Stimulated activated effector memory CD8-positive, alpha-beta T cell treated with anti-CD3 and anti-CD28 coated beads, Interleukin-12 subunit alpha, Interleukin-12 subunit beta, amount 100 ng/mL, for 72 hours (primary cell): ENCODE measurements at regions not wholly inside any gene's neighbourhood (a gene's known extent, or its start where the extent isn't known, plus 50 kb on each side); places are given as distances from the start of the nearest gene placed in this dataset.
"Not testable (repeated sequence)": the region's sequence is repeated elsewhere in the genome, so short reads cannot be mapped to it uniquely, and the experiment has no call there.

Source experiments
- ATAC-seq: fragments of 150-1000 bp; cut with Tn5 transposase; 2 replicates; pipeline ENCODE4 v1.10.0; 2021
- DNase-seq, 2 donors: peaks; one replicate each; pipeline ENCODE4 v3.0.0; 2021 to 2022; ENCODE audit warnings: low spot score in 2 of 2
- H3K27ac Mint-ChIP-seq: one replicate; pipeline ENCODE4 v1.8.0; 2022; ENCODE audit warnings: mild to moderate bottlenecking, mixed read lengths
- H3K36me3 Mint-ChIP-seq: one replicate; pipeline ENCODE4 v1.8.0; 2022; ENCODE audit warnings: mild to moderate bottlenecking, mixed read lengths
- H3K4me1 Mint-ChIP-seq: one replicate; pipeline ENCODE4 v1.8.0; 2022; ENCODE audit warnings: mixed read lengths
- H3K4me3 Mint-ChIP-seq: one replicate; pipeline ENCODE4 v1.8.0; 2022; ENCODE audit warnings: mild to moderate bottlenecking, mixed read lengths
- H3K9me3 Mint-ChIP-seq: one replicate; pipeline ENCODE4 v1.8.0; 2022; ENCODE audit warnings: mixed read lengths

DNA sequence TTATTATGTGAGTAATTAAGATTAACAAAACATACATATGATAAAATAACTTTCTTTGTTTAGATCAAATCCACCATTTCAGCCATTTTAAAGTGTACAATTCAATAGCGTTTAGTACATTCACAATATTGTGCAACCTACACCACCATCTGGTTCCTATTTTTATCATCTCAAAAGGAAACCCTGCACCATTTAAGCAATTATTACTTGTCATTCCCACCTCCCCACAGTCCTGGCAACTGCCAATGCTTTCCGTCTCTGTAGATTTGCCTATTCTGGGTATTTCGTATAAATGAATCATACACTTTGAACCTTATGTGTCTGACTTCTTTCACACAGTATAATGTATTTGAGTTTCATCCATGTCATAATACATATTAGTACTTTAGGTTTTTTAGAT is 162.5 kb upstream of the CNTNAP4 start:
- DNase-seq (no peak), ATAC-seq (no peak)
- no peak overlapping the region for H3K27ac Mint-ChIP-seq
- no peaks in the 10 kb centered on the region for H3K4me1 Mint-ChIP-seq
- no peak overlapping the region for H3K4me3 Mint-ChIP-seq
- no peaks in the 10 kb centered on the region for H3K36me3 Mint-ChIP-seq
- H3K9me3 Mint-ChIP-seq, result peaks cover 16% of the 10 kb centered on the region

GRCh38 chr16:76118344-76118743 is 158.9 kb upstream of the CNTNAP4 start:
- Mint-ChIP-seq H3K9me3 (peaks cover 17% of the 10 kb centered on the region), H3K4me3 (no peak overlapping the region), H3K36me3 (no peaks in the 10 kb centered on the region), H3K4me1 (no peaks in the 10 kb centered on the region), H3K27ac (no peak overlapping the region)
- no peak for DNase-seq
- ATAC-seq, result no peak

- DNase-seq (no peak), ATAC-seq (no peak)
- Mint-ChIP-seq H3K36me3 (no peaks in the 10 kb centered on the region), H3K9me3 (peaks cover 13% of the 10 kb centered on the region), H3K4me1 (no peaks in the 10 kb centered on the region), H3K27ac (no peak overlapping the region), H3K4me3 (no peak overlapping the region)
Measured at GRCh38 chr16:76121636-76122035, 155.6 kb upstream of the CNTNAP4 start.

- Mint-ChIP-seq H3K36me3 (no peaks in the 10 kb centered on the region), H3K4me1 (no peaks in the 10 kb centered on the region), H3K27ac (no peak overlapping the region), H3K9me3 (peaks cover 9% of the 10 kb centered on the region), H3K4me3 (no peak overlapping the region)
- ATAC-seq (no peak), DNase-seq (no peak)
Measured at GRCh38 chr16:76123966-76124365, 153.2 kb upstream of the CNTNAP4 start.

DNA sequence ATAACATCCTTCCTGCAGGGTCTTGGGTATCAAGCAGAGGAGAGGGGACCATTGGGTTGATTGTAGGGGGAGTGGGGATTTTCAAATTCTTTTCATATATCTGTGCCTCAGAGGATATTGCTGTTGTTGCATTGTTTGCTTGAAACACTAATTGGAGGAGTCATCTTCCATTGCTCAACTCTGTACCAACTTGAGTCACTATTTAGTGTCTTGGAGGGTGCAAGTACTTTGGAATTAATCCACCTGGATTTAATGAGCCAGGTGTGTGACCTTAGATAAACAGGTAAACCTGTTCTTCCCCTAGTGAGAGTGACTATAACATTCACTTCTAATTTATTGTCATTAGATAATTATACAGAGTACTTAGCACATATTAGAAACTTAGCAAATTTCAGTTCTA is 151.3 kb upstream of the CNTNAP4 start:
- peaks cover 6% of the 10 kb centered on the region for H3K9me3 Mint-ChIP-seq
- no peaks in the 10 kb centered on the region for H3K36me3 Mint-ChIP-seq
- DNase-seq, result no peak

GRCh38 chr16:76138056-76138455 is 139.1 kb upstream of the CNTNAP4 start:
- not testable (repeated sequence) for H3K4me1 Mint-ChIP-seq, H3K36me3 Mint-ChIP-seq, H3K27ac Mint-ChIP-seq, H3K9me3 Mint-ChIP-seq, H3K4me3 Mint-ChIP-seq, DNase-seq, ATAC-seq

More for the DNA sequence above, 151.3 kb upstream of the CNTNAP4 start:
- H3K4me3 Mint-ChIP-seq, result no peak overlapping the region
- H3K27ac Mint-ChIP-seq, result no peak overlapping the region
- H3K4me1 Mint-ChIP-seq, result no peaks in the 10 kb centered on the region
- no peak for ATAC-seq

GRCh38 chr16:76157629-76158028 is 119.6 kb upstream of the CNTNAP4 start:
- no peaks in the 10 kb centered on the region for H3K36me3 Mint-ChIP-seq
- ATAC-seq (no peak), DNase-seq (no peak)
- H3K4me1 Mint-ChIP-seq, result no peaks in the 10 kb centered on the region
- peaks cover 2% of the 10 kb centered on the region for H3K9me3 Mint-ChIP-seq
- no peak overlapping the region for H3K4me3 Mint-ChIP-seq
- H3K27ac Mint-ChIP-seq, result no peak overlapping the region

GRCh38 chr16:76162046-76162445 is 115.2 kb upstream of the CNTNAP4 start:
- Mint-ChIP-seq H3K4me1 (no peaks in the 10 kb centered on the region), H3K9me3 (peaks cover 3% of the 10 kb centered on the region), H3K36me3 (no peaks in the 10 kb centered on the region), H3K4me3 (no peak overlapping the region), H3K27ac (no peak overlapping the region)
- DNase-seq, result no peak
- no peak for ATAC-seq

- Mint-ChIP-seq H3K36me3 (no peaks in the 10 kb centered on the region), H3K27ac (no peak overlapping the region), H3K4me1 (no peaks in the 10 kb centered on the region), H3K9me3 (peaks cover 6% of the 10 kb centered on the region), H3K4me3 (no peak overlapping the region)
- no peak for DNase-seq
- no peak for ATAC-seq
Measured at GRCh38 chr16:76164970-76165558, 112.1 kb upstream of the CNTNAP4 start.

DNA sequence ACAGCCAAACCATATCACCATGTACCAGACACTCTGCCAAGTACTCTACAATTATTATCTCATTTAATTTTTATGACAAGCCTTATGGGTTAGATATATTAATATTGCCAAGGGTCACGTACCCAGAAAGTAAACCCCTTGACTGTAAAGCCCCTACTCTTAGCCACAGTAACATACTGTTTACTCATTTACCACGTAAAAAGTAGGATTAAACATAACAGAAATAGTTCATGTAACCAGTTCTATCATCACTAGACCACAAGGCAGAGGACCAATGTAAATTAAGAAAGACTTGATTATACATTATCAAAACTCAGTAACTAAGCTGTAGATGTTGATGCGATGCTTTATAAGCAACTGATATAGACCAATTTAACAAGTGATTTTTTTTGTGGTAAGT is 101.5 kb upstream of the CNTNAP4 start:
- no peaks in the 10 kb centered on the region for H3K36me3 Mint-ChIP-seq
- H3K9me3 Mint-ChIP-seq, result peaks cover 22% of the 10 kb centered on the region
- H3K4me3 Mint-ChIP-seq, result no peak overlapping the region
- ATAC-seq, result no peak
- DNase-seq, result no peak
- H3K4me1 Mint-ChIP-seq, result no peaks in the 10 kb centered on the region
- no peak overlapping the region for H3K27ac Mint-ChIP-seq

DNA sequence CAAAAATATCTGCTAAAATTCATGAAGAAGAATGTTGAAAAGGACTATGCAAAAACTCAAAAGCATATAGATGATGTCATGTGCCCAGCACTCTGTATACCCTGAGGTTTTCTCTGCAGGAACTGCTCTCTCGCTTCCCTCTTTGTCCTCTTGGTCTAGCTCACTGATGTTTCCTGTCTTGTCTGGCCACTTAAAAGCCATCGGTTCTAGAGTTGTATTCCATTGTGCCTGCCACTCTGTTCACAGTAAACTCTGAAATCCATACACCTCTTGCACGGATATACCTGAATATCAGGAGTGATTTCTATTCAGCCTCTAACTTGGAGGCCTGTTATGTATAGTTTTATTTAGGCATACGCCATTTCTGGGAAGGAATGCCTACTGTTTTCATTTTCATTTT is 101.0 kb upstream of the CNTNAP4 start:
- H3K4me3 Mint-ChIP-seq, result no peak overlapping the region
- no peaks in the 10 kb centered on the region for H3K4me1 Mint-ChIP-seq
- ATAC-seq (no peak), DNase-seq (no peak)
- H3K27ac Mint-ChIP-seq, result no peak overlapping the region
- peaks cover 20% of the 10 kb centered on the region for H3K9me3 Mint-ChIP-seq
- no peaks in the 10 kb centered on the region for H3K36me3 Mint-ChIP-seq

DNA sequence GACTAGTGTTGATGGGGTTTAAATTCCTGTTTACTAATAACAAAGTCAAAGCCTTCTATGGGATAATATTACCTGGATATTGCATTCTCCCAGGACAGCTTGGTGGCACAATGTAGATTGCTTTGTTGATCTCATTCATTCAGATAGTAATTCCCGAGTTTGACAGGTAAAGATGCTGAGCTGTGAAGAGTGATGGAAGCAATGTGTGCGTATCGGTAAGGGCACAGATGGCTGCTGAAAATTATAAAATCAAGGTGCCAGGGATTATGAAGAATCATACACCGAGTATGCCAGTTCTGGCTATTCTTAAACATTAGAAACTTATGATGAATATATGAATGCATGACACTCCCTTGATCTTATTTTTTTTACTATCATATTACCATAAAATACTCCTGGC is 100.6 kb upstream of the CNTNAP4 start:
- H3K27ac Mint-ChIP-seq, result no peak overlapping the region
- H3K9me3 Mint-ChIP-seq, result peaks cover 20% of the 10 kb centered on the region
- H3K36me3 Mint-ChIP-seq, result no peaks in the 10 kb centered on the region
- DNase-seq, result no peak
- ATAC-seq, result no peak
- no peaks in the 10 kb centered on the region for H3K4me1 Mint-ChIP-seq
- H3K4me3 Mint-ChIP-seq, result no peak overlapping the region

DNA sequence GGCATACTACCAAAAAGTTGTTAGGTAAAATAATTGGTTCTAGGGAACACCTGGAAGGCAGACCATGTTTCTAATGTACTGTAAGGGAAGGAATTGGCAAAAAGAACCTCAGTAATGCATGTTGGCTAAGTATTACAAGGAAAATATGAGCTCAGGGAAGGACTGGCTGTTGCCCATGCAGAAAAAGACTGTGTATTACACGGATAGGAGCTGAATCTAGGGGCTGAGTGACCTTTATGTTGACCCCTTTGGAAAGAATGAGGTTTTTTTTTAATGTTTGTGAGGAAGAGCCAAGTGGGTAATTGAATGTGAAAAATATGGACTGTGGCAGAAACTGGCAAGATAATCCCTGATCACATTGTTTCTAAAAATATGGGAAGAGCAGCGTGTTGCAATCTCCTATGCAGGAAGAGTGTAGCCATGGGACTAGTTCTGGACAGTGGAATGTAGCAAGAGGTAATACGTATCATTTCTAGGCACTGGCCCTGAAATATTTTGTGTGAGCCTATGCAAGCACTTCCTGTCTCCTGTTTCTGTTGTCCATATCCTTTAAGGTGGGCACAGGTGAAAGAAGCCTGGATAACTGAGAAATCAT is 95.1 kb upstream of the CNTNAP4 start:
- H3K4me3 Mint-ChIP-seq, result no peak overlapping the region
- no peaks in the 10 kb centered on the region for H3K4me1 Mint-ChIP-seq
- H3K36me3 Mint-ChIP-seq, result no peaks in the 10 kb centered on the region
- DNase-seq, result no peak
- no peak for ATAC-seq
- H3K27ac Mint-ChIP-seq, result no peak overlapping the region
- H3K9me3 Mint-ChIP-seq, result peaks cover 20% of the 10 kb centered on the region

DNA sequence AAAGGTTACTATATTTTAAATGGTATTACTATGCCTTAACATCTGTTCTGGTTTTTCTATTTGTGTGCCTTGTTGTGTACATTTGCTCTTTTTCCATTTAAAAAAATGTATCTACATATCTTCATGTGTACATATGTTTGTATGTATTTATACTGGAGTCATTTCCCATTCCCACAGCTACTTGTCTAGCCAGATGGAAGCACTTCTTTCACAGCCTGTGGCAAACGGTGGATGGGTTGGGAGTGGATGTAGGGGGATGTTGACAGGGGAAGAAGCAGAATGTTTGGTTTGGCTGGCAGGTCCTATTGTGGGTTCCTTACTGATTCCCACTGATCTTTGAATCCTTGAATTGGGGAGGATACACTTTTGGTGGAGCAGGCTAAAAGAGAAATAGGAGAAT is 93.6 kb upstream of the CNTNAP4 start:
- no peak overlapping the region for H3K27ac Mint-ChIP-seq
- DNase-seq, result no peak
- peaks cover 25% of the 10 kb centered on the region for H3K9me3 Mint-ChIP-seq
- no peaks in the 10 kb centered on the region for H3K4me1 Mint-ChIP-seq
- no peak overlapping the region for H3K4me3 Mint-ChIP-seq
- ATAC-seq, result no peak
- H3K36me3 Mint-ChIP-seq, result no peaks in the 10 kb centered on the region

DNA sequence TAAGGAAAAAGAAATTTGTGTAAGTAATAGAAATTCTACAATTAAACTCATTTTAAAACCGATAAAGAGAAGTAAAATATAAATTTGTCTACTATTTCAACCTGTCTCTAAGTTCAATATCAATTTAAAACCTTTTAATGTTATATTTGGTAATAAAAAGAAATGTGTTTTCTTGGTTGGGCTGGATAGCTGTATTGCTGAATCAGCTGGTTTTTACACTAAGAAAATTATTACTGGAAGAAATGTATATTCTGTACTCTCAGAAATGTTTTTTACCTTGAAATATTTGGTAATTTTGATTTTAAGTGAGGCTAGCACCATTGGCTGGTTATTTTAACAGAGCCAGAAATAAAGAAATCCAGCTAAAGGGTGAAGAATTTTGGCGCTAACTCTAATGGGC is 87.1 kb upstream of the CNTNAP4 start:
- Mint-ChIP-seq H3K27ac (no peak overlapping the region), H3K4me3 (no peak overlapping the region), H3K4me1 (no peaks in the 10 kb centered on the region), H3K9me3 (peaks cover 21% of the 10 kb centered on the region), H3K36me3 (no peaks in the 10 kb centered on the region)
- ATAC-seq (no peak), DNase-seq (no peak)

GRCh38 chr16:76190480-76190879 is 86.7 kb upstream of the CNTNAP4 start:
- ATAC-seq (no peak), DNase-seq (no peak)
- no peak overlapping the region for H3K4me3 Mint-ChIP-seq
- H3K27ac Mint-ChIP-seq, result no peak overlapping the region
- no peaks in the 10 kb centered on the region for H3K36me3 Mint-ChIP-seq
- peaks cover 21% of the 10 kb centered on the region for H3K9me3 Mint-ChIP-seq
- H3K4me1 Mint-ChIP-seq, result no peaks in the 10 kb centered on the region
